GM21737 (cell line): ENCODE measurements at regions not wholly inside any gene's neighbourhood (a gene's known extent, or its start where the extent isn't known, plus 50 kb on each side); places are given as distances from the start of the nearest gene placed in this dataset.

ENCODE experiments used
- ATAC-seq: cut with Tn5 transposase; IDR thresholded peaks from one replicate; pipeline ENCODE4 v1.9.1; 2021; ENCODE audit warnings: mild to moderate bottlenecking, moderate library complexity; ENCODE audit not compliant: unreplicated experiment

DNA sequence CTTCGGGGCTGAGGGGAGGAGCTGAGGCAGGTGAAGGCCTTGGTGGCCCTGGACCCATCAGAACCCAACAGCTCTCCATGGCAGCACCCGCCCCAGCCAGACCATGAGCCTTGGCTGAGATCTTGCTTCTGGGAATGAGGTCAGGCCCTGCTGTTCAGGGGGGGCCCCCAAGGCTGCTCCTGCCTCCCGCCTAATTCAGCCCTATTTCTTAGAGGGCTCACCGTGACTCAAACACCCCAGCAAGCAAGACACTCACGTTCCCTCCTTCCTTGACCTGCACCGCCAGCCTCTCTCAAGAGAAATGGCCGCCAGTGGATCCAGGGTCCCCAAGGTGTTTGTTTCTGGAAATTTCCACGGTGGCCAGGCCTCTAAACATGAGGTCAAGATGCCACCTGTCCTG lies 61.4 kb upstream of the PPP1R26 start:
- no peak for ATAC-seq

- ATAC-seq: no peak
These were observed 60.5 kb upstream of the PPP1R26 start for GRCh38 chr9:135419106-135419505.

GRCh38 chr9:135422341-135422944 lies 57.1 kb upstream of the PPP1R26 start:
- ATAC-seq: no peak

GRCh38 chr9:135423725-135424124 lies 55.9 kb upstream of the PPP1R26 start:
- ATAC-seq: no peak
